ENCODE measurements at regions not wholly inside any gene's neighbourhood (a gene's known extent, or its start where the extent isn't known, plus 50 kb on each side); places are given as distances from the start of the nearest gene placed in this dataset.

DNA sequence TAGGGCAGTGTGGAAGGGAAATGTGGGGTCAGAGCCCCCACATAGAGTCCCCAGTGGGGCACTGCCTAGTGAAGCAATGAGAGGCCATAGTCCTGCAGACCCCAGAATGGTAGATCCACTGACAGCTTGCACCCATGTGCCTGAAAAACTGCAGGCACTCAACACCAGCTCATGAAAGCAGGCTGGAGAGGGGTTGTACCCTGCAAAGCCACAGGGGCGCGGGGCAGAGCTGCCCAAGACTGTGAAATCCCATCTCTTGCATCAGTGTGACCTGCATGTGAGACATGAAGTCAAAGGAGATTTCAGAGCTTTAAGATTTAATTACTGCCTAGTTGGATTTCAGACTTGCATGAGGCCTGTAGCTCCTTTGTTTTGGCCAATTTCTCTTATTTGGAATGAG lies 224.0 kb downstream of the TXNL1 start:
- no peak for TF ChIP-seq NFATC3 (IDR thresholded peaks at IDR 0.05)
- no peak for TF ChIP-seq MYC (IDR thresholded peaks at IDR 0.05; ENCODE audit: low read depth, low read length)
- TF ChIP-seq MYC (CRISPR knock-in tag; IDR thresholded peaks at IDR 0.05; ENCODE audit: borderline replicate concordance, low read depth) = no peak
- no peak for TF ChIP-seq POLR2AphosphoS2 (IDR thresholded peaks at IDR 0.05; ENCODE audit: low read length)
- TF ChIP-seq, protein P1, sequence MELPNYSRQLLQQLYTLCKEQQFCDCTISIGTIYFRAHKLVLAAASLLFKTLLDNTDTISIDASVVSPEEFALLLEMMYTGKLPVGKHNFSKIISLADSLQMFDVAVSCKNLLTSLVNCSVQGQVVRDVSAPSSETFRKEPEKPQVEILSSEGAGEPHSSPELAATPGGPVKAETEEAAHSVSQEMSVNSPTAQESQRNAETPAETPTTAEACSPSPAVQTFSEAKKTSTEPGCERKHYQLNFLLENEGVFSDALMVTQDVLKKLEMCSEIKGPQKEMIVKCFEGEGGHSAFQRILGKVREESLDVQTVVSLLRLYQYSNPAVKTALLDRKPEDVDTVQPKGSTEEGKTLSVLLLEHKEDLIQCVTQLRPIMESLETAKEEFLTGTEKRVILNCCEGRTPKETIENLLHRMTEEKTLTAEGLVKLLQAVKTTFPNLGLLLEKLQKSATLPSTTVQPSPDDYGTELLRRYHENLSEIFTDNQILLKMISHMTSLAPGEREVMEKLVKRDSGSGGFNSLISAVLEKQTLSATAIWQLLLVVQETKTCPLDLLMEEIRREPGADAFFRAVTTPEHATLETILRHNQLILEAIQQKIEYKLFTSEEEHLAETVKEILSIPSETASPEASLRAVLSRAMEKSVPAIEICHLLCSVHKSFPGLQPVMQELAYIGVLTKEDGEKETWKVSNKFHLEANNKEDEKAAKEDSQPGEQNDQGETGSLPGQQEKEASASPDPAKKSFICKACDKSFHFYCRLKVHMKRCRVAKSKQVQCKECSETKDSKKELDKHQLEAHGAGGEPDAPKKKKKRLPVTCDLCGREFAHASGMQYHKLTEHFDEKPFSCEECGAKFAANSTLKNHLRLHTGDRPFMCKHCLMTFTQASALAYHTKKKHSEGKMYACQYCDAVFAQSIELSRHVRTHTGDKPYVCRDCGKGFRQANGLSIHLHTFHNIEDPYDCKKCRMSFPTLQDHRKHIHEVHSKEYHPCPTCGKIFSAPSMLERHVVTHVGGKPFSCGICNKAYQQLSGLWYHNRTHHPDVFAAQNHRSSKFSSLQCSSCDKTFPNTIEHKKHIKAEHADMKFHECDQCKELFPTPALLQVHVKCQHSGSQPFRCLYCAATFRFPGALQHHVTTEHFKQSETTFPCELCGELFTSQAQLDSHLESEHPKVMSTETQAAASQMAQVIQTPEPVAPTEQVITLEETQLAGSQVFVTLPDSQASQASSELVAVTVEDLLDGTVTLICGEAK (IDR thresholded peaks at IDR 0.05) = no peak
- TF ChIP-seq, protein P1 (CRISPR knock-in tag; IDR thresholded peaks at IDR 0.05) = no peak
- TF ChIP-seq CEBPG (CRISPR knock-in tag; IDR thresholded peaks at IDR 0.05) = no peak
- no peak for TF ChIP-seq CEBPG (tag; conservative IDR thresholded peaks at IDR 0.05 in 1 of 2, IDR thresholded peaks at IDR 0.05 in 1 of 2)
- TF ChIP-seq, protein P2, sequence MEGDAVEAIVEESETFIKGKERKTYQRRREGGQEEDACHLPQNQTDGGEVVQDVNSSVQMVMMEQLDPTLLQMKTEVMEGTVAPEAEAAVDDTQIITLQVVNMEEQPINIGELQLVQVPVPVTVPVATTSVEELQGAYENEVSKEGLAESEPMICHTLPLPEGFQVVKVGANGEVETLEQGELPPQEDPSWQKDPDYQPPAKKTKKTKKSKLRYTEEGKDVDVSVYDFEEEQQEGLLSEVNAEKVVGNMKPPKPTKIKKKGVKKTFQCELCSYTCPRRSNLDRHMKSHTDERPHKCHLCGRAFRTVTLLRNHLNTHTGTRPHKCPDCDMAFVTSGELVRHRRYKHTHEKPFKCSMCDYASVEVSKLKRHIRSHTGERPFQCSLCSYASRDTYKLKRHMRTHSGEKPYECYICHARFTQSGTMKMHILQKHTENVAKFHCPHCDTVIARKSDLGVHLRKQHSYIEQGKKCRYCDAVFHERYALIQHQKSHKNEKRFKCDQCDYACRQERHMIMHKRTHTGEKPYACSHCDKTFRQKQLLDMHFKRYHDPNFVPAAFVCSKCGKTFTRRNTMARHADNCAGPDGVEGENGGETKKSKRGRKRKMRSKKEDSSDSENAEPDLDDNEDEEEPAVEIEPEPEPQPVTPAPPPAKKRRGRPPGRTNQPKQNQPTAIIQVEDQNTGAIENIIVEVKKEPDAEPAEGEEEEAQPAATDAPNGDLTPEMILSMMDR (IDR thresholded peaks at IDR 0.05 in 2 of 3, conservative IDR thresholded peaks at IDR 0.05 in 1 of 3; ENCODE audit: insufficient read depth in 2 of 3, low read depth in 1 of 3, low read length in 3 of 3) = no peak
